GM12873 (cell line): ENCODE measurements at regions not wholly inside any gene's neighbourhood (a gene's known extent, or its start where the extent isn't known, plus 50 kb on each side); places are given as distances from the start of the nearest gene placed in this dataset.

Experiments used
- TF ChIP-seq, protein P1 (sequence below): IDR thresholded peaks from 2 replicates; pipeline ENCODE4 v1.5.1; 2012; ENCODE audit warnings: low read depth, mild to moderate bottlenecking, moderate library complexity, low read length, control low read depth; ENCODE audit not compliant: insufficient read depth; ENCODE audit errors: missing control alignments

DNA sequence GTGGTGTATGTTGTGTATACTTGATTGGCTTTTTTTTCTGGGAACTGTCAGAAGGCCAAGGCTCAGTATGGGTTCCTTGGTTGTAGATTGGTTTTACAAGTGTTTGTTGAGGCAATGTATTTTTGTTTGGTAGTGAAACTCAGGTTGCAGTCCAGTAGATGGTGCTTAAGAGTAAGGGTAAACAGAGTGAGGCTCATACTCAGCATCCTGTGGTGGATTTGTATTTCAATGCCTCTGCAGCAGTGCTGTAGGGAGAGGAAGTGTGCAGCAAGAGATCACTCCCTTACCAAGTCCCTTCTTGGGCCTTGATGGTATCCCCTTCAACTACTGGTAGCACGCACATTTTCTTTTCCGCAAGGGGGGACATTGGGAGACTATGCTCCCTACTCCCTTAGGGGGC, 428.5 kb upstream of the CNTN3 start:
- TF ChIP-seq, protein P1, sequence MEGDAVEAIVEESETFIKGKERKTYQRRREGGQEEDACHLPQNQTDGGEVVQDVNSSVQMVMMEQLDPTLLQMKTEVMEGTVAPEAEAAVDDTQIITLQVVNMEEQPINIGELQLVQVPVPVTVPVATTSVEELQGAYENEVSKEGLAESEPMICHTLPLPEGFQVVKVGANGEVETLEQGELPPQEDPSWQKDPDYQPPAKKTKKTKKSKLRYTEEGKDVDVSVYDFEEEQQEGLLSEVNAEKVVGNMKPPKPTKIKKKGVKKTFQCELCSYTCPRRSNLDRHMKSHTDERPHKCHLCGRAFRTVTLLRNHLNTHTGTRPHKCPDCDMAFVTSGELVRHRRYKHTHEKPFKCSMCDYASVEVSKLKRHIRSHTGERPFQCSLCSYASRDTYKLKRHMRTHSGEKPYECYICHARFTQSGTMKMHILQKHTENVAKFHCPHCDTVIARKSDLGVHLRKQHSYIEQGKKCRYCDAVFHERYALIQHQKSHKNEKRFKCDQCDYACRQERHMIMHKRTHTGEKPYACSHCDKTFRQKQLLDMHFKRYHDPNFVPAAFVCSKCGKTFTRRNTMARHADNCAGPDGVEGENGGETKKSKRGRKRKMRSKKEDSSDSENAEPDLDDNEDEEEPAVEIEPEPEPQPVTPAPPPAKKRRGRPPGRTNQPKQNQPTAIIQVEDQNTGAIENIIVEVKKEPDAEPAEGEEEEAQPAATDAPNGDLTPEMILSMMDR, result no peak

DNA sequence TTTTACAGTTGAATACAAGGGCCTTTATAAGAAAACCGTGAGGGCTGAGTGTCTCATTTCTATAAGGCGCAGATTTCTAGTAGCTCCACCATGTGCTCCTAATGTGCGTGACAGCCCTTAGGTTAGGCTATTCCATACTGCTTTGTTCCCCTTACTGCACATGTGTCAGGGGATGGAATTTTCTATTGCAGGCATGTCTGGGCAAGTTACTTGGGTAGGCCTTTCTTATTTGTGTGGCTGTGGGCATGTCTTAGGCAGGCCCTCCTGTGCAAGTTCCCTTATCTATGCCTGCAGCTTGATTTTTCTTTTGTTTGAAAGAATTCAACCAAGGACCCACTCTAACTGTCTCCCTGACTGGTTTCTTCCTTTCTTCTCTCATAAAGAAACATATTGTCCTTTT, 434.2 kb upstream of the CNTN3 start:
- TF ChIP-seq, protein P1, result no peak

DNA sequence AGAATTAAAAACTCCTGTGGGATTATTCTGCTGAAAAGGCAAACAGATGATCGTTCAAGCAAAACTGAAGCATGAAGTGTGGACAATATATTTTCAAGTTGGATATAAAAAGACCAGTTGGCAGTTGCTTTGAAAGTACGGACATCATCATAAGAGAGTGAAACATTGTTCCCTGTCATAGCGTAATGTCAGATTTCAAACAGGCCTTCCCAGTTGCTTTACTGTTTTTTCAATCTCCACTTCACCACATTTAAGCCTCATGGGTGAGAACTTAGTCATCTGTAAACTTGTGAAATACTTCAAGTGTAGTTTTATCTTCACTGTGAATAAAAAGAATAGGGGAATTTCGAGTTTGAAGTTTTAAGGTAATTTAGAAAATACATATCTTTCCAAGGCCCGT, 435.1 kb upstream of the CNTN3 start:
- TF ChIP-seq, protein P1, result no peak

DNA sequence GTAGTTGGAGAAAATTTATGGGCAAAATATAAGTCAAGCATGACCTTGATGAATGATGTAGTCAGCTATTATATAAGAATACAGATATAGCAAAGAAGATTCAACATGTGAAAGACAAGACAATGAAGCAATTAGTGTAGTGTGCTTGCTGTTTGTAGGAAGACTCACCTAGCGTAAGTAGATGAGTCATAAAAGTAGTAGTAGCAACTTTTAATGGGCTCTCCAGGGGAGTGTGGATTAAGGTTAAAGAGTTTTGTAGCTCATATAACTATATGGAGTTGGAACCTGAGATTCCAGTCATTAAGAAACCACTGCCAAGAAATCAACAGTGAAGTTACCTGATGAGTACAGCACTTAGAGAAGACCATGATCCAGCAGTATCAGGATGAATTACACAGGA, 444.7 kb upstream of the CNTN3 start:
- TF ChIP-seq, protein P1, result no peak

DNA sequence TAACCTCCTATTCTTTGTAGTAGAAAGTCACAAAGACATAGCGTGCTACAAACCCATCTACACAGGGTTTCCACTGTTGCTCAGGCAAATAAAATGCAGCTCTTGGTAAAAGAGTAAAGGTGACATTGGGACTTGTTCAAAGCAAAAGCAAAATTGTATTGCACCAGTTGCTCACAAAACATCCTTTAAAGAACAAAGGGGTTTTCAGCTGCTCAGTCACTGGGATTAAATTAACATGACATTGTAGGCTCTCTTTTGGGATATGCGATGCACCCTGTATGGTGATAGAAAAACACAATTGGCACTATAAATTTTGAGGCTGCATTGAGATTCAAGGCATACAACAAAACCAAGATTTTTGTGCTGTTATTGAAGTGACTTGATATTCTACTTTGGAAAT, 447.3 kb upstream of the CNTN3 start:
- TF ChIP-seq, protein P1, result no peak

DNA sequence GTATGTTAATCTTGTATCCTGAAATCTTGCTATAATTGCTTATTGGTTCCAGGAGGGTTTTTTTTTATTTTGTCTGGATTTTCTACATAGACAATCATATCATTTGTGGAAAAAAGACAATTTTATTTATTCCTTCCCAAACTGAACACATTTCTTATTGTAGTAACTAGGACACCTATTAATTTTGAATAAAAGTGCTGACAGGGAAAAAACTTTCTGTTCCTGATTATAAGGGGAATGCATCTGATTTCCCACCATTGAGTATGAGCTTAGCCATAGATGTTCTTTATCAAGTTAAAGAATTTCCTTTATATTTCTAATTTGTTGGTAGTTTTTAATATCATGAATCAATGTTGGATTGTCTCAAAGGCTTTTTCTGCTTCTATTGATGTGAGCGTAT, 460.7 kb upstream of the CNTN3 start:
- TF ChIP-seq, protein P1, result no peak

DNA sequence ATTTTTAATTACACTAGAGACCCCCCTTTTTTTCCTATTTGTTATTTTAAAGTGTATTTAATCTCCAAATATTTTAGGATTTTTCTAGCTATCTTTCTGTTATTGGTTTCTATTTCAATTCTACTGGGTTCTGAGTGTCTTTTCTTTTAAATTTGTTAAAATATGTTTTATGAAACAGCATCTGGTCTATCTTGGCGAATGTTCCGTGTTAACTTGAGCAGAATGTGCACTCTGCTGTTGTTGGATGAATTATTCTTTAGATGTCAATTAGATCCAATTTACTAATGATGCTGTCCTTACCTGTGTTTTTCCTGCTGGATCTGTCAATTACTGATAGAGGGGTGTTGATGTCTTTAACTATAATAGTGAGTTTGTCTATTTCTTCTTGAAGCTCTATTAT, 462.0 kb upstream of the CNTN3 start:
- TF ChIP-seq, protein P1, result no peak

DNA sequence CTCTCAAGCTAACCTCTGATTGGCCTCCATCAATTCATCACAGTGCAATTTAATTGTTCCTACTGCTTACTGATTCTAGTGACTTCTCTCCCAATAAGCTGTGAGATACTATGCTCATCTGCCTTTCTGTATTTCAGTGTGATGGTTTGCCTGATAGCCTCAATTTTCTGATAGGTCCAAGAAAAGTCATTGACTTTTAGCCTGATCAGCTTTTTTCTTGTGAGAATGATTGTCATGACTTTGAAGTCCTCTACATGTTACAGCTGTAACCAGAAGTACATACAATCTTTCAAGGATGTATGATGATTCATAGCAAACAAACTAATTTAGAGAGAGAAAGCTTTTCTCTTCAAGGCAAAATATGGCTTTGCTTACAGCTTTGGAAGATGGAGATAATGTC, 463.8 kb upstream of the CNTN3 start:
- TF ChIP-seq, protein P1, result no peak
